SU-DHL-6 (cell line): ENCODE measurements at regions not wholly inside any gene's neighbourhood (a gene's known extent, or its start where the extent isn't known, plus 50 kb on each side); places are given as distances from the start of the nearest gene placed in this dataset.
"Not testable (repeated sequence)": the region's sequence is repeated elsewhere in the genome, so short reads cannot be mapped to it uniquely, and the experiment has no call there.

Source experiments
- H2AFZ ChIP-seq: fragments of 200-600 bp; sonication (generic); 2 replicates; pipeline ENCODE4 v1.6.1; 2014; ENCODE audit warnings: low read depth, mild to moderate bottlenecking, moderate library complexity, mixed read lengths, antibody characterized with exemption, low read length; ENCODE audit not compliant: severe bottlenecking
- H3F3A ChIP-seq: fragments of 200-600 bp; shearing (Covaris generic); 2 replicates; pipeline ENCODE4 v1.6.0; 2016; ENCODE audit warnings: antibody characterized with exemption, mild to moderate bottlenecking; ENCODE audit not compliant: insufficient read depth
- H3K27ac ChIP-seq: fragments of 200-600 bp; sonication (generic); 2 replicates; pipeline ENCODE4 v1.5.1; 2016; ENCODE audit warnings: low read depth, mild to moderate bottlenecking, low read length, moderate library complexity, mixed read lengths
- H3K27me3 ChIP-seq: fragments of 200-600 bp; sonication (generic), shearing (Covaris generic); 2 replicates; pipeline ENCODE4 v1.6.0; 2014; ENCODE audit warnings: mild to moderate bottlenecking, low read length
- H3K36me3 ChIP-seq: fragments of 200-600 bp; sonication (generic); 2 replicates; pipeline ENCODE4 v1.6.1; 2014; ENCODE audit warnings: mild to moderate bottlenecking, low read length, mixed read lengths
- H3K4me2 ChIP-seq: fragments of 300-600, 200-600 bp; shearing (Covaris generic), sonication (generic); 2 replicates; pipeline ENCODE4 v1.6.0; 2014; ENCODE audit warnings: low read length, low read depth, mild to moderate bottlenecking; ENCODE audit not compliant: poor library complexity, severe bottlenecking
- H3K4me3 ChIP-seq: fragments of 200-600 bp; sonication (generic); 2 replicates; pipeline ENCODE4 v1.5.1; 2014; ENCODE audit warnings: antibody characterized with exemption, low read length, mild to moderate bottlenecking, mixed read lengths; ENCODE audit not compliant: insufficient read depth, poor library complexity, severe bottlenecking
- H3K79me2 ChIP-seq: fragments of 200-600 bp; sonication (generic); 2 replicates; pipeline ENCODE4 v1.6.1; 2014; ENCODE audit warnings: mild to moderate bottlenecking, low read length, moderate library complexity; ENCODE audit not compliant: insufficient read depth
- H3K9ac ChIP-seq: fragments of 200-600 bp; sonication (generic); 2 replicates; pipeline ENCODE4 v1.7.0; 2014; ENCODE audit warnings: mild to moderate bottlenecking, low read length
- H3K9me2 ChIP-seq: fragments of 200-600 bp; sonication (generic); replicated peaks from 2 replicates; pipeline ENCODE4 v1.6.1; 2014; ENCODE audit warnings: low read length; ENCODE audit not compliant: insufficient read depth
- H3K9me3 ChIP-seq: fragments of 200-600 bp; sonication (generic); 2 replicates; pipeline ENCODE4 v1.6.1; 2014; ENCODE audit warnings: low read length, mixed read lengths; ENCODE audit not compliant: insufficient read depth
- H4K20me1 ChIP-seq: fragments of 200-600 bp; sonication (generic); 2 replicates; pipeline ENCODE4 v1.6.1; 2014; ENCODE audit warnings: low read depth, mild to moderate bottlenecking, antibody characterized with exemption, low read length, moderate library complexity, mixed read lengths
- CTCF ChIP-seq: fragments of 200-600 bp; sonication (generic); IDR thresholded peaks from one replicate; pipeline ENCODE4 v1.5.1; 2017; ENCODE audit warnings: antibody characterized with exemption, mild to moderate bottlenecking, low read length, moderate library complexity; ENCODE audit not compliant: insufficient read depth, poor library complexity, severe bottlenecking
- EZH2phosphoT487 ChIP-seq: fragments of 200-600 bp; sonication (generic), shearing (Covaris generic); conservative IDR thresholded peaks from 2 replicates; pipeline ENCODE4 v1.6.1; 2018; ENCODE audit warnings: mild to moderate bottlenecking, antibody characterized with exemption, low read length, moderate library complexity, mixed read lengths

DNA sequence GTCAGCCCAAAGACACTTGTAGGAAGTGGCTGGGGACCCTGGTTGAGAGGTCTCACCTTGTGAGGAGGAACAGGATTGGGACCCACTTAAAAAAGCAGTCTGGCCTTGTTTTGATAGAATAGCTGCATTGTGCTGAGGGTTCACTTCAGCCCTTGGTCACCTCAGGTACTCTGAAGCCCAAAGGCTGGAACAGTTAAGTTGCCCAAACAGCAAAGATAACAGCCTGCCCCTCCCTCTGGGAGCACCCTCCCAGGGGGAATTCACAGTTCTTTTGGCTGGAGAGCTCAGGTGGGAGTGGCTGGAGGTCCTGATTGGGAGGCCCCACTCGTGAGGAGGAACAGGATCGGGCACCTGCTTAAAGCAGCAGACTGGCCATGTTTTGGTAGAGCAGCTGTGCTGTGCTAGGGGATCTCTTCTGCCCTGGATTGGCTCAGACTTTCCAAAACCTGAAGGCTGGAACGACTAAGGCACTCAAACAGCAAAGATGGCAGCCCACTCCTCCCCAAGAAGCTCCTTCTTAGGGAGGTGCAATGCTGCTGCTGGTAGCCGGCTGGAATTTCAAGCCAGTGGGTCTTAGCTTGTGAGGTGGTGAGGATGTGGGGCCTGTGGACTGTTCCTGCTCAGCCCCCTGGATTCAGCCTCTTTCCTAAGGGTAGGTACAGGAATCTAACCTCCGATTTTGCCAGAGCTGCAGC lies 143.8 kb upstream of the SLC38A2 start:
- Histone ChIP-seq H3K9ac (no peak overlapping the region), H3K9me2 (no peaks in the 10 kb centered on the region), H2AFZ (no peak overlapping the region), H3K4me3 (no peak overlapping the region), H3K27me3 (no peaks in the 10 kb centered on the region), H3F3A (no peaks in the 10 kb centered on the region), H3K79me2 (no peaks in the 10 kb centered on the region), H3K27ac (no peak overlapping the region), H4K20me1 (no peaks in the 10 kb centered on the region), H3K36me3 (no peaks in the 10 kb centered on the region), H3K4me2 (no peak overlapping the region), H3K9me3 (no peaks in the 10 kb centered on the region)
- TF ChIP-seq EZH2phosphoT487 (no peak), CTCF (no peak)

- Histone ChIP-seq H3K9ac (no peak overlapping the region), H3K9me2 (no peaks in the 10 kb centered on the region), H3K27ac (no peak overlapping the region), H3F3A (no peaks in the 10 kb centered on the region), H3K4me2 (no peak overlapping the region), H3K36me3 (no peaks in the 10 kb centered on the region), H2AFZ (no peak overlapping the region), H4K20me1 (no peaks in the 10 kb centered on the region), H3K27me3 (no peaks in the 10 kb centered on the region), H3K9me3 (no peaks in the 10 kb centered on the region), H3K4me3 (no peak overlapping the region), H3K79me2 (no peaks in the 10 kb centered on the region)
- TF ChIP-seq CTCF, result no peak
- TF ChIP-seq EZH2phosphoT487, result no peak
Measured at GRCh38 chr12:46515829-46516228, 143.3 kb upstream of the SLC38A2 start.

GRCh38 chr12:46514886-46515285 lies 142.3 kb upstream of the SLC38A2 start:
- Histone ChIP-seq H3F3A (no peaks in the 10 kb centered on the region), H3K4me2 (no peak overlapping the region), H3K9ac (no peak overlapping the region)

DNA sequence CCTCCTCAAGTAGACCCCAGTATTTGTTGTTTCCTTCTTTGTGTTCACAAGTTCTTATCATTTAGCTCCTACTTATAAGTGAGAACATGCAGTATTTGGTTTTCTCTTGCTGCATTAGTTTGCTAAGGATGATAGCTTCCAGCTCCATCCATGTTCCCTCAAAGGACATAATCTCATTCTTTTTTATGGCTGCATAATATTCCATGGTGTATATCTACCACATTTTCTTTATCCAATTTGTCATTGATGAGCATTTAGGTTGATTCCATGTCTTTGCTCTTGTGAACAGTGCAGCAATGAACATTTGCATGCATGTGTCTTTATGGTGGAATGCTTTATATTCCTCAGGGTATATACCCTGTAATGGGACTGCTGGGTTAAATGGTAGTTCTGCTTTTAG lies 137.7 kb upstream of the SLC38A2 start:
- not testable (repeated sequence) for H3F3A ChIP-seq

More at GRCh38 chr12:46514886-46515285, 142.3 kb upstream of the SLC38A2 start:
- H3K27me3 ChIP-seq, result no peaks in the 10 kb centered on the region
- H4K20me1 ChIP-seq, result no peaks in the 10 kb centered on the region
- H3K36me3 ChIP-seq, result no peaks in the 10 kb centered on the region
- H3K9me3 ChIP-seq, result no peaks in the 10 kb centered on the region
- TF ChIP-seq CTCF (no peak), EZH2phosphoT487 (no peak)
- H3K9me2 ChIP-seq, result no peaks in the 10 kb centered on the region
- no peak overlapping the region for H3K4me3 ChIP-seq
- H2AFZ ChIP-seq, result no peak overlapping the region
- H3K27ac ChIP-seq, result no peak overlapping the region
- no peaks in the 10 kb centered on the region for H3K79me2 ChIP-seq

More for the DNA sequence above, 137.7 kb upstream of the SLC38A2 start:
- H3K4me3 ChIP-seq, H3K79me2 ChIP-seq, H3K27ac ChIP-seq, H3K9me2 ChIP-seq, H2AFZ ChIP-seq, H3K4me2 ChIP-seq, H3K27me3 ChIP-seq, H4K20me1 ChIP-seq, H3K9me3 ChIP-seq, H3K9ac ChIP-seq, H3K36me3 ChIP-seq: not testable (repeated sequence)
